ENCODE measurements at regions not wholly inside any gene's neighbourhood (a gene's known extent, or its start where the extent isn't known, plus 50 kb on each side); places are given as distances from the start of the nearest gene placed in this dataset.

DNA sequence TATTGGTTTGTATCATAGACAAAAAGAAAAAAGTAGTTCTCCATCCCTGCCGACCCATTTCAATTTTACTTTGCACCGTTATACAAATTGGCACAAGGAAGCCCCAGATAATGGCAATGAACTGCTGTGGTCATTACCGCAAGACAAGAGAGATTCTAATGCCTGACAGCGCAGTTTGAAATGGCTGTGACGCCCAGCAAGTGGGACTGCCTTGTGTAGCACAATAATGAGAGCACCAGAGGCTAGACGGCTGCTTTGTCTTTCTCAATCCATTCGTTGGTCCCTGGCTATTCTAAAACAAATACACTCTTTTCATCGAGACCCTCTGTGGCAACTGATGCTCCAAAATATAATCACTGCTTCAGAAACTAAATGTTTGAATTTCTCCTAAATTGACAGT is 192.4 kb upstream of the NEIL3 start:
- DNase-seq, result no peak

- no peak for DNase-seq
These were observed 191.1 kb upstream of the NEIL3 start for GRCh38 chr4:177118596-177118995.

GRCh38 chr4:177119021-177119471 is 190.6 kb upstream of the NEIL3 start:
- no peak for DNase-seq

- DNase-seq, result no peak
These were observed 190.0 kb upstream of the NEIL3 start for GRCh38 chr4:177119691-177120090.

GRCh38 chr4:177123811-177124210 is 185.9 kb upstream of the NEIL3 start:
- no peak for DNase-seq

DNA sequence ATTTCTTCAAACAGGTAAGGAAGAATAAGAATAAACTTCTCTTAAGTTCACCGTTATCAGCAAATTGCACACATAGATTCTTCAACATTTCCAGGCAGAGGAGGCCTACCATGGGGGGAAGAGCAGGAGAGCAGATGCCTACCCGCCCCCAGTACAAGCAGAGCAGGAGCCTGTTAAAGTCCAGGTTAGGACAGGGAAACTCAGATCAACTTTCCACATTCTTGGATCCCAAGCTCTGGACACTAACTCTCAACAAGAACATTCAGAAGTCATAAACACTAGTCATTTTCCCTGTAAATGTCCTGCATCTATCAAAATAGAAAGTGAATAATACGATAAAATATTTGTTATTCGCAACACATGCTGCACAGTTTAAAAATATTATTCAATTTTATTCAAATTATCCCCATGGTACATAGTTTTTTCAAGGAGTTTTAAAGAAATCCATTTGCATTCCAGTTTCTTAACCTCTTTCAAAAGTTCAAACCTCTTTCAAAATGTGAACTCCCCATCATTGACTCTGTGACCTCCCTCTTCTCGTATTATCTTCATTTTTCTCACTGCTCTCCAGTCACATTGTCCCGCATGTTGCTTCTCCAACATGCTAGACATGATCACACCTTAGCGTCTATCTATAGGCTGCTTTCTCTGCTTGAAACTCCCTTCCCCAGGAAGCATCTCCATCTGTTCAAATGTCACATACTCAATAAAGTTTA is 185.2 kb upstream of the NEIL3 start:
- no peak for DNase-seq

- DNase-seq, result no peak
These were observed 184.0 kb upstream of the NEIL3 start for GRCh38 chr4:177125656-177126055.

GRCh38 chr4:177127658-177128057 is 182.0 kb upstream of the NEIL3 start:
- DNase-seq, result no peak

DNA sequence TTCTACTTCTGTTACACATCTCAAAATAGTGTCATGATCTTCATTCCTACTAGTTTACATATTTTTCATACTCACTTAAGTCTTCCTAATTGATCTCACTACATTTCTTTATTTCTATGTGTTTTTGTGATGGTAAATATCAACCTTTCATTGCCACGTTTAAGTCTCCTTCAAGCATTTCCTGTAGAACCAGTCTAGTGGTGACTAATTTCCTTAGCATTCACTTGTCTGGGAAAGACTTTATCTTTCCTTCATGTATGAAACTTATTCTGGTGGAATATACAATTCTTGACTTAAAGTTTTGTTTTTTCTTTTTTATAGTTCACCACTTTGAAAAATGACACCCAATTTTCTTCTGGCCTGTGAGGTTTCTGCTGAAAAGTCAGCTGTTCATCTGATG is 181.4 kb upstream of the NEIL3 start:
- no peak for DNase-seq

GRCh38 chr4:177131736-177132135 is 177.9 kb upstream of the NEIL3 start:
- DNase-seq, result no peak

DNA sequence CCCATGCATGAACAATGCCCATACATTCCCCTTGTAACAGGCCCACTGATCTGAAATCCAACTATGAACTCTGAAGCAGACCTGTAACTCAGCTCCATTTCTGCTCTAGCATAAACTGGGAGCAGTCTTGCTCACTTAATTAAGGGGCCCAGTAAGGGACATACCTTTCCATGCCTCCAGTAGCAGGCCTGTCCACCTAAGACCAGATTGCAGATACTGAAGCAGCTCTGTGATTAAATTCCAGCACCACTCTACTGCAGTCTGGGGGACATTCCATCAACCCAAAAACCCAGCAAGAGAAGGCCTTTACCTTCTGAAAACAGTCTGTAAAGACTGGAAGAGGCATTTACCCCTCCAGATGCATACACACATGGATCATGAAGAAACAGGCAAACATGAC is 162.0 kb upstream of the NEIL3 start:
- DNase-seq, result no peak

DNA sequence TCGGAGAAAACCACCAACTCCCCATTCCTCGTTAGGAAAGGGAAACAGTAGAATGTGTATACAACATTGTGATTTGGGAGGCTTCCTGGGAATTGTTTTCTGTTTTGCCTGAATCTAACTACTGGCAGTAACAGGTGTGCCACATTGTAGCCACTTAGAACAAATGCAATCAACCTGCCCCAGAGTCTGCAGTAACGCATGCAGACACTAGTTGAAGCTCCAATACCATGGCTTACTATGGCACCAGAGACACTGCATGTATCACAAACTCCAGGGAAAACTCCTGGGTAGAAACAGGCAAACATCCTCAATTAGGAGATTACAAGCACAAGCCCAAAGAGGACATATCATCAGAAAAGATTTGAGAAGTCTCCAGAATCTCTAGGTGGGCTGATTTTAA is 154.2 kb upstream of the NEIL3 start:
- no peak for DNase-seq

DNA sequence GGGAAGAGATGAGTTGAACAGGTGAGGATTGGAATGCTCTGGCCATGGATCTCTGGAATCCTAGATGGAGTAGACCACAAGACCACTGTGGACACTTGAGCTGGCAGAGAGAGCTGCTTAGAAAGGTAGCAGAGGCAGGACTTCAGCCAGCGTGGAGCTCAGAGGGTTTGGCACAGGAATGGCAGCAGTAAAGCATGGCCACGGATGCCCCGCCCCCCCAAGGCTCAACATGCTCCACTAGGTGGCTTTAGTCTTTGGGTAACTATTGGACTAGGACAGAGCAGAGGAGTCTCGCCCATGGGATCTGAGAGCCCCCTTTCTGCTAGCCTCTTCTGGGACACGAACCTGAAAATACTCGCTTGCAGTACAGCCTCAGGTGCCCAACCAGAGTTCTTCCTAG is 150.1 kb upstream of the NEIL3 start:
- no peak for DNase-seq

GRCh38 chr4:177161781-177162180 is 147.9 kb upstream of the NEIL3 start:
- DNase-seq, result no peak

DNA sequence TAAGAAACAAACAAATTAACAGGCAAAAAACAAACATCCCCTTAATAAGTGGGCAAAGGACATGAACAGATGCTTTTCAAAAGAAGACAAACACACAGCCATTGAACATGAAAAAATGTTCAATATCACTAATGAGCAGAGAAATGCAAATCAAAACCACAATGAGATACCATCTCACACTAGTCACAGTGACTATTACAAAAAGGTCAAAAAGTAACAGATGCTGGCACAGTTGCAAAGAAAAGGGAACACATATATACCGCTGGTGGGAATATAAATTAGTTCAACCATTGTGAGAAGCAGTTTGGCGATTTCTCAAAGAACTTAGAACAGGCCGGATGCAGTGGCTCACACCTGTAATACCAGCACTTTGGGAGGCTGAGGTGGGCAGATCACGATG is 146.1 kb upstream of the NEIL3 start:
- DNase-seq, result no peak

DNA sequence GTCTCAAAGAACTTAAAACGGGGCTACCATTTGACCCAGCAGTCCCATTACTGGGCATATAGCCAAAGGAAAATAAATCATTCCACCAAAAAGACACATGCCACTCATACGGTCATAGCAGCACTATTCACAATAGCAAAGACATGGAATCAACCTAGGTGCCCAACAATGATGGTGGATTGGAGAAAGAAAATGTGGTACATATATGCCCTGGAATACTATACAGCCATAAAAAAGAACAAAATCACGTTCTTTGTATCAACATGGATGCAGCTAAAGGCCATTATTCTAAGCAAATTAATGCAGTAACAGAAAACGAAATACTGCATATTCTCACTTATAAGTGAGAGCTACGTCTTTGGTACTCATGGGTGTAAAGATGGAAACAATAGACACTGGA is 138.1 kb upstream of the NEIL3 start:
- DNase-seq, result no peak

- no peak for DNase-seq
These were observed 134.2 kb upstream of the NEIL3 start for GRCh38 chr4:177175473-177175872.

GRCh38 chr4:177177541-177178081 is 132.1 kb upstream of the NEIL3 start:
- DNase-seq, result no peak

- no peak for DNase-seq
These were observed 131.4 kb upstream of the NEIL3 start for GRCh38 chr4:177178246-177178645.

- no peak for DNase-seq
These were observed 127.5 kb upstream of the NEIL3 start for GRCh38 chr4:177182166-177182565.

DNA sequence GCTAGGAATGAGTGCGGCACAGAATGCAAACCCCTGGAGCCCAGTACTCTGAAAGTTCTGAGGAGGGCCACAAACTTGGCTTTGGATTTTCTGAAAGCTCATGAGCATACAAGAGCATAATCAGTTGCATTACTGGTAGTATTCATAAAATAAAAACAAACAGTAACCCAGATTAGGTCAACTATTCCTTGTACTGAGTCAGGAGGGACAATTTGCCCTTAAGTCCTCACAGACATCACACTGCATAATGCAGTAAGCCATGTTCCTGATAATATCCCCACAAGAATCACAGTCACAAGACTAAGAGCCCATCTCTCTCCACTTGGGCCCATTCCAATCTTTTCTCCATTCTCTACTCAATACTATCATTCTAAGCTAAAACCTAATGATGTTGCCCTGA is 126.9 kb upstream of the NEIL3 start:
- no peak for DNase-seq

GRCh38 chr4:177185151-177185550 is 124.5 kb upstream of the NEIL3 start:
- no peak for DNase-seq

- DNase-seq, result no peak
These were observed 124.1 kb upstream of the NEIL3 start for GRCh38 chr4:177185579-177185978.

DNA sequence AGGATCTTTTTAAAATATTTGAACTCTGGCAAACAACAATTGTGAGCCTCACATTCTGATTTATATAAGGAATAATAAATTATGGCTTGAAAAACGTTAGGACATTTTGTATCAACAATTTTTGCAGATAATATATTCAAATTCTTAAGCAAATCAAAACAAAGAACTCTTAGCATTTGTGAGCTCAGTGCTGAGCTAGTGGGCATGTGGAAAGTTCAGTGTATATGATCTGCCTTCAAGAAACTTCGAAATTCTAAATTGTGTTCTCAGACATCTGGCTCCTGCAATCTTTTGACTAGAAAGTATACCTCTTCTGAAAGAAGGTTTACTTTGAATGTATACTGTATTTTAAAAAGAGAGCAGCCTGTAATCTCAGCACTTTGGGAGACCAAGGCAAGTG is 122.3 kb upstream of the NEIL3 start:
- DNase-seq, result no peak

GRCh38 chr4:177190995-177191580 is 118.6 kb upstream of the NEIL3 start:
- no peak for DNase-seq

Data from stimulated activated naive CD4-positive, alpha-beta T cell treated with Interleukin-2 at 50 U/mL for 16 hours (primary cell).